Omental fat pad (tissue), 3 donors: ENCODE measurements at regions not wholly inside any gene's neighbourhood (a gene's known extent, or its start where the extent isn't known, plus 50 kb on each side); places are given as distances from the start of the nearest gene placed in this dataset.

Experiments
- ATAC-seq: fragments of 150-250 bp; one replicate; pipeline ENCODE4 v1.9.1; 2016; ENCODE audit warnings: mild to moderate bottlenecking, moderate library complexity; ENCODE audit not compliant: low FRiP score
- DNase-seq: peaks from one replicate; pipeline ENCODE4 v3.0.0-alpha.2; 2019; ENCODE audit warnings: low spot score
- TF ChIP-seq, protein P1 (sequence below), 3 donors: fragments of 450-650 bp; IDR thresholded peaks; one replicate each; pipeline ENCODE4 v1.5.1; 2016 to 2017; ENCODE audit warnings: antibody characterized with exemption in 3 of 3, mild to moderate bottlenecking in 3 of 3, moderate library complexity in 2 of 3

DNA sequence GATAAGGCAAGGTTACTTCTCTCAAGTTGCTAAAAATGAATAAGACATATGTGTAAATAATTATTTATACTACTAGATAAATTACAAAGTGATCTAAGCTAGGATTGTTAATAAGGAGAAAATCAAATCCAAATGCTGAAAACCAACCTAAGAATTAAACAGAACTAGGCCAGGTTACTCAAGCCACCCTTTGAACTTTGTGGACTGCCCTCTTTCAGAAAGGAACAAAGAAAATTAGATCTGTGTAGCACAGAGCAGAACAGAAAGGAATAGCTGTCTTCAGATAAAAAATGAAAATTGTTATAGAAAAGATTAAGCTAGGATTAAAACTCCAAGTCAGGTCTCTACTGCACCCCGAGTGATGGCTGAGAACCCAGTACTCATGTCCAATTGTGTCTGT is 158.2 kb upstream of the LRIG1 start:
- TF ChIP-seq, protein P1, sequence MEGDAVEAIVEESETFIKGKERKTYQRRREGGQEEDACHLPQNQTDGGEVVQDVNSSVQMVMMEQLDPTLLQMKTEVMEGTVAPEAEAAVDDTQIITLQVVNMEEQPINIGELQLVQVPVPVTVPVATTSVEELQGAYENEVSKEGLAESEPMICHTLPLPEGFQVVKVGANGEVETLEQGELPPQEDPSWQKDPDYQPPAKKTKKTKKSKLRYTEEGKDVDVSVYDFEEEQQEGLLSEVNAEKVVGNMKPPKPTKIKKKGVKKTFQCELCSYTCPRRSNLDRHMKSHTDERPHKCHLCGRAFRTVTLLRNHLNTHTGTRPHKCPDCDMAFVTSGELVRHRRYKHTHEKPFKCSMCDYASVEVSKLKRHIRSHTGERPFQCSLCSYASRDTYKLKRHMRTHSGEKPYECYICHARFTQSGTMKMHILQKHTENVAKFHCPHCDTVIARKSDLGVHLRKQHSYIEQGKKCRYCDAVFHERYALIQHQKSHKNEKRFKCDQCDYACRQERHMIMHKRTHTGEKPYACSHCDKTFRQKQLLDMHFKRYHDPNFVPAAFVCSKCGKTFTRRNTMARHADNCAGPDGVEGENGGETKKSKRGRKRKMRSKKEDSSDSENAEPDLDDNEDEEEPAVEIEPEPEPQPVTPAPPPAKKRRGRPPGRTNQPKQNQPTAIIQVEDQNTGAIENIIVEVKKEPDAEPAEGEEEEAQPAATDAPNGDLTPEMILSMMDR (IDR thresholded peaks at IDR 0.05): no peak
- ATAC-seq: no peak
- no peak for DNase-seq

DNA sequence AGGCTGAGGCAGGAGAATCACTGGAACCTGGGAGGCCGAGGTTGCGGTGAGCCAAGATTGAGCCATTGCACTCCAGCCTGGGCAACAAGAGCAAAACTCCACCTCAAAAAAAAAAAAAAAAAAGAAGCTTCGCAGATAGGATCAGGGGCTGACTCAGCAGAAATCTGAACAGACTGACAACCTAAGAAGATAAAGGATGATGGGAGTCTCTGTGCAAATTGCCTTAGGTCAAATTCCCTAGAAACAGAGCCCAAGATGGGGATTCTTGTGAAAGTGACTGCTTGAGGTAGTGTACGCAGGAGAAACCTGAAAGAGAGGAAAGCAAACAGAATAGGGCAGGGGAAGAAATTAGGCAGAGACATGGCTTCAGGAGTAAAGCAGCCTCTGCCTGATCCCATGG is 160.8 kb upstream of the LRIG1 start:
- DNase-seq (no peak), ATAC-seq (no peak)
- TF ChIP-seq, protein P1 (IDR thresholded peaks at IDR 0.05): no peak

DNA sequence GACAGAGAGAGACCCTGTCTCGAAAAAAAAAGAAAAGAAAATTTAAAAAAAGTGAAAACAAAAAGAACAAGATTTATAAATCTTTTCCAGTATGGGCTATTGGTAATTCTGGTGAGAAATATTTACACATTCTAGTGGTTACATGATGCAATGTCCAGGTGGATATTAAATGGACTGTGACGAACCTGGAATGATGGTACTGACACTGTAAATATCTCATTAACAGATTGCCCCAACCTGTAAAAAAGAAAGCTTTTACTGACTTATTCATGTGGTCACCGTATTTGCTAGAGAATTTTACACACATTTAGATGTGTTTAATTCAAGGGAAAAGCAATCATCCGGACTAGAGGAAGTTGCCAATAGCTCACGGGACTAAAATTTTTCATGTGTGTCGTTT is 162.1 kb upstream of the LRIG1 start:
- ATAC-seq (no peak), DNase-seq (no peak)
- TF ChIP-seq, protein P1 (IDR thresholded peaks at IDR 0.05): no peak

DNA sequence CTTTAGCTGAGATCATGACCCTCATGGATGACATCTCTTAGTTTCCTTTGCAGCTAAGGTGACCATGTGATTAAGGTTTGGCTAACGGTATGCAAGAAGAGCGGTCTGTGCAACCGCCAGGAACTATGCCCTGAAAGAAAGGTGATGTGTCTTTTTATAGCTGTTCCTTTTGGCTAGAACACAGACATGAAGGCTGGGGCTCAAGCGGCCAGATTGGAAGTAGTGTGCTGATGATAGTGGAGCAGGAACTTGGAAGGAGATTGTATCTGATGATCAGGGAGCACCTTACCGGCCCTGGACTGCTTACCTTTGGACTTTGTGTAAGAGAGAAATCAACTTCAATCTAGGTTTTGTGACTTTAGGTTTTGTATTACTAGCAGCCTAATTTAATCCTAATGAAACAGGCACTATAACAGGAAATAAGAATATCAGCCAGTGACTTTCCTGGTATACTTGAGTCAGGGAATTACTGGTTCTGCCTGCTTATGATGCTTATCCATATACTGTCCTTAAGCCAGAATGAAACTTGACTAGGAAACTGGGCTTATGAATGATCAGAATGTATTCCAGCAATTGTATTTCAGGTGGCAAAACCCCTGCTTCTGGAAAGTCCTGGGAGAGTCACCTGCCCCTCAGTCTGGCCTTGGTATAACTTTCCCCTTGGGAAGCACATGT is 164.3 kb upstream of the LRIG1 start:
- DNase-seq (no peak), ATAC-seq (no peak)
- TF ChIP-seq, protein P1 (IDR thresholded peaks at IDR 0.05): no peak

DNA sequence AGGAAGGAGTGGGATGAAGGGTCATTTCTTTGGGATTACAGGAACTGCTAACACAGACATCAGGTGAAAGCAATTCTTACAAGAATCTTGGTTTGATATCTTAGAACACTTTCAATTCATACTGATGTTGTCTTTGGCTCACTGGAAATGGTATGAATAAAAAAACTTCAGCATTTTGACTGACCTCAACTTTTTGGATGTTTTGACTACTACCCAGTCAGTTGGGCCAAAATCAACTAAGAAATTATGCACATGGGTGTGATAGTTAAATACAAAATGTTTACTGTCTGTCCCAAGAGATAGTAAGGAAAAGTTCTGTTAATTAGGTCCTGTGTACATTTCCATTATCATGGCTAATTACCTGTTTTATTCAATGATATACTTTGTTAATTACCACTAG is 165.5 kb upstream of the LRIG1 start:
- no peak for ATAC-seq
- TF ChIP-seq, protein P1 (IDR thresholded peaks at IDR 0.05): no peak
- DNase-seq: no peak

DNA sequence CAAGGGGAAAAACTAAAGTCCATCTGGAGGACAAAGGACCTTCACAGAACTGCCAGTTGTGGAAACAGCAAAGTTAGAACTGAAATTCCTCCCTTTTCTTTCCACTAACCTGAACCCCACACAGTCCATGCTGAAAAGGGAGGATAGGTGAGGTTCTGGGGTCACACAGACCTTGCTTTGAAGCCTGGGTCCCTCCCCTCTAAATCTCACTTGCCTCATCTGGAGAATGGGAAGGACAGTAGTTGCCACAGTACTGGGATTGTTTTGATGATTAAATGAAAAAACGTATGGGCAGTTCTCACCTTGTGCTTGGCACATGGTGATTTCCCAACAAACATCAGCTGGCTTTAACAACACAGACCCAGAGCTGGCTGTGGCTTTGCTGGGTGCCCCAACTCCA is 166.4 kb upstream of the LRIG1 start:
- no peak for ATAC-seq
- no peak for DNase-seq
- TF ChIP-seq, protein P1 (IDR thresholded peaks at IDR 0.05): no peak

DNA sequence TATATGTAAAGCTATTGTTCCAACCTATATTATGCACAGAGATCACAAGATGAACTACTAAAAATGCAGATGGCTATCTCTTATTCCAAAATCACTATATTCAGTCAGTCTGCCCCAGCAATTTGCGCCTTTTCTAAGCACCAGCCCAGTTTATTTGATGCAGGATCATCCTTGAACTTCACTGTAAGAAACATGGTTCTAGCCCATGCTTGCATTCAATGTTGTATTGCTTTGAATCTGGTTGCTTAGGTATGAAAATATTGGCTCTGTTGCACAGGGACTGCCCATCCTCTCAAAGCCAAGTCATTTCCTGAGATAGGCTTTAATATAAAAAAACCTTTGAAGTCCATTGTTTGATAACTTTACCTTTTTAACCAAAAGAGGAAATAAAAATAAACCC is 170.5 kb upstream of the LRIG1 start:
- TF ChIP-seq, protein P1 (IDR thresholded peaks at IDR 0.05): no peak
- no peak for ATAC-seq
- no peak for DNase-seq
